ENCODE measurements at regions not wholly inside any gene's neighbourhood (a gene's known extent, or its start where the extent isn't known, plus 50 kb on each side); places are given as distances from the start of the nearest gene placed in this dataset.

- no peak for FAIRE-seq
- no TSS peak for BruUV-seq (replicated peaks)
Observed at GRCh38 chr10:93206652-93207051, 133.0 kb downstream of the CYP26A1 start.

More at GRCh38 chr10:93206652-93207051, 133.0 kb downstream of the CYP26A1 start:
- Histone ChIP-seq H3K9me1 (replicated peaks; ENCODE audit: control insufficient read depth, extremely low read depth, insufficient read depth, low read length) (no peaks in the 10 kb centered on the region), H3K79me2 (ENCODE audit: control insufficient read depth, insufficient read depth, low read length) (no peaks in the 10 kb centered on the region), H3K4me2 (ENCODE audit: insufficient read depth, low read length) (no peak overlapping the region), H3K9me3 (replicated peaks; ENCODE audit: control insufficient read depth, insufficient read depth, low read length) (no peaks in the 10 kb centered on the region), H3K36me3 (ENCODE audit: control insufficient read depth in 2 of 2, extremely low read depth in 1 of 2, insufficient read depth in 2 of 2, low read length in 2 of 2) (no peaks in the 10 kb centered on the region), H3K9ac (replicated peaks; ENCODE audit: extremely low read depth, insufficient read depth, low read length) (no peak overlapping the region), H3K4me1 (ENCODE audit: control insufficient read depth, extremely low read depth, insufficient read depth, low read length) (no peaks in the 10 kb centered on the region), H4K20me1 (replicated peaks; ENCODE audit: control insufficient read depth, extremely low read depth, insufficient read depth, low read length) (no peaks in the 10 kb centered on the region), H3K27ac (ENCODE audit: insufficient read depth, low read depth, low read length) (no peak overlapping the region), H2AFZ (ENCODE audit: low read depth, low read length) (no peak overlapping the region), H3K27me3 (ENCODE audit: control insufficient read depth in 2 of 2, insufficient read depth in 2 of 2, low read length in 2 of 2) (peaks cover 0 to 1% of the 10 kb centered on the region in 2 experiments), H3K4me3 (replicated peaks in 1 of 3; ENCODE audit: insufficient read depth in 1 of 3, low read depth in 1 of 3, low read length in 3 of 3) (no peak overlapping the region)
- intact Hi-C loops (cut with micrococcal nuclease) (no loop called here), dilution Hi-C loops (cut with MboI; ENCODE audit: extremely low pct_ligation_motif_present, low sequenced_read_pairs) (no loop called here)
- ChIA-PET CTCF (interaction anchor here (0.8 kb wide), 1 partner anchor 8 kb away, joined by 3 read pairs; no protein-coding TSS in a partner anchor), POLR2A (no interaction called here)
- no peak for DNase-seq (ENCODE audit: low read depth, low spot score)
- TF ChIP-seq MYC (IDR thresholded peaks at IDR 0.05; ENCODE audit: low read depth, low read length) = no peak
- no peak for TF ChIP-seq JUN (IDR thresholded peaks at IDR 0.05; ENCODE audit: borderline replicate concordance, insufficient read depth, insufficient read length, low read depth)
- TF ChIP-seq EZH2 (IDR thresholded peaks at IDR 0.05; ENCODE audit: borderline replicate concordance, low read depth, low read length, severe bottlenecking) = no peak
- no peak for TF ChIP-seq MAX (IDR thresholded peaks at IDR 0.05; ENCODE audit: insufficient read depth, insufficient read length)
- TF ChIP-seq CTCF (IDR thresholded peaks at IDR 0.05; ENCODE audit: extremely low read depth in 1 of 2, insufficient read depth in 1 of 2, low read depth in 1 of 2, low read length in 2 of 2) = no peak
- no peak for TF ChIP-seq POLR2A (IDR thresholded peaks at IDR 0.05; ENCODE audit: low read depth, low read length)
- no peak for TF ChIP-seq POLR2AphosphoS5 (IDR thresholded peaks at IDR 0.05; ENCODE audit: insufficient read depth, low read depth, low read length)
- TF ChIP-seq GATA2 (IDR thresholded peaks at IDR 0.05; ENCODE audit: insufficient read depth, insufficient read length, low read depth, low read length) = no peak
- no peak for TF ChIP-seq FOS (IDR thresholded peaks at IDR 0.05; ENCODE audit: borderline replicate concordance, insufficient read depth, low read length)
